DOHH2 (cell line): ENCODE measurements at regions not wholly inside any gene's neighbourhood (a gene's known extent, or its start where the extent isn't known, plus 50 kb on each side); places are given as distances from the start of the nearest gene placed in this dataset.

Experiments
- H3F3A ChIP-seq: fragments of 200-600 bp; sonication (generic), shearing (Covaris generic); 2 replicates; pipeline ENCODE4 v1.6.0; 2016; ENCODE audit warnings: antibody characterized with exemption, mild to moderate bottlenecking; ENCODE audit not compliant: control insufficient read depth, insufficient read depth
- H3K27ac ChIP-seq: fragments of 200-600 bp; sonication (generic); 2 replicates; pipeline ENCODE4 v1.5.1; 2014; ENCODE audit warnings: low read depth, mild to moderate bottlenecking, low read length, moderate library complexity
- H3K27me3 ChIP-seq: fragments of 200-600 bp; sonication (generic); 2 replicates; pipeline ENCODE4 v1.6.1; 2014; ENCODE audit warnings: mild to moderate bottlenecking, low read length, mixed read lengths; ENCODE audit not compliant: control insufficient read depth
- H3K36me3 ChIP-seq: fragments of 200-600 bp; sonication (generic); 2 replicates; pipeline ENCODE4 v1.6.1; 2014; ENCODE audit warnings: mild to moderate bottlenecking, low read length, moderate library complexity, mixed read lengths; ENCODE audit not compliant: control insufficient read depth
- H3K4me1 ChIP-seq: fragments of 200-600 bp; sonication (generic); 2 replicates; pipeline ENCODE4 v1.6.1; 2014; ENCODE audit warnings: mild to moderate bottlenecking, low read length, mixed read lengths; ENCODE audit not compliant: control insufficient read depth
- H3K4me2 ChIP-seq: fragments of 200-600 bp; sonication (generic); 2 replicates; pipeline ENCODE4 v1.6.0; 2014; ENCODE audit warnings: mild to moderate bottlenecking, low read length, moderate library complexity
- H3K4me3 ChIP-seq: fragments of 200-600 bp; sonication (generic); 2 replicates; pipeline ENCODE4 v1.5.1; 2014; ENCODE audit warnings: mild to moderate bottlenecking, low read length, mixed read lengths
- H3K79me2 ChIP-seq: fragments of 200-600 bp; sonication (generic); 2 replicates; pipeline ENCODE4 v1.6.1; 2014; ENCODE audit warnings: mild to moderate bottlenecking, low read length, mixed read lengths; ENCODE audit not compliant: control insufficient read depth
- H3K9me2 ChIP-seq: fragments of 200-600 bp; sonication (generic); replicated peaks from 2 replicates; pipeline ENCODE4 v1.6.1; 2014; ENCODE audit warnings: mild to moderate bottlenecking, low read length, mixed read lengths; ENCODE audit not compliant: control insufficient read depth
- H3K9me3 ChIP-seq: fragments of 200-600 bp; sonication (generic); 2 replicates; pipeline ENCODE4 v1.6.1; 2014; ENCODE audit warnings: antibody characterized with exemption, low read length, mixed read lengths; ENCODE audit not compliant: control insufficient read depth, insufficient read depth
- H4K20me1 ChIP-seq: fragments of 200-600 bp; sonication (generic); 2 replicates; pipeline ENCODE4 v1.6.0; 2014; ENCODE audit warnings: low read depth, mild to moderate bottlenecking, antibody characterized with exemption, low read length, moderate library complexity; ENCODE audit not compliant: control insufficient read depth, insufficient read depth
- CTCF ChIP-seq: fragments of 200-600 bp; sonication (generic); IDR thresholded peaks from one replicate; pipeline ENCODE4 v1.5.1; 2014; ENCODE audit warnings: antibody characterized with exemption, mild to moderate bottlenecking, low read depth, low read length; ENCODE audit not compliant: poor library complexity, severe bottlenecking
- EZH2phosphoT487 ChIP-seq: fragments of 200-600 bp; sonication (generic); IDR thresholded peaks from 2 replicates; pipeline ENCODE4 v1.6.1; 2017; ENCODE audit warnings: borderline replicate concordance, mild to moderate bottlenecking, antibody characterized with exemption, low read length, moderate library complexity, mixed read lengths

- H3K79me2 ChIP-seq, result no peaks in the 10 kb centered on the region
- no peaks in the 10 kb centered on the region for H3K4me1 ChIP-seq
- H3K4me2 ChIP-seq, result no peak overlapping the region
- no peak for TF ChIP-seq EZH2phosphoT487
- TF ChIP-seq CTCF, result no peak
- no peaks in the 10 kb centered on the region for H3K27me3 ChIP-seq
- no peaks in the 10 kb centered on the region for H3K9me2 ChIP-seq
- H3K27ac ChIP-seq, result no peak overlapping the region
- H3K9me3 ChIP-seq, result no peaks in the 10 kb centered on the region
- H4K20me1 ChIP-seq, result no peaks in the 10 kb centered on the region
- H3F3A ChIP-seq, result no peaks in the 10 kb centered on the region
- no peaks in the 10 kb centered on the region for H3K36me3 ChIP-seq
- H3K4me3 ChIP-seq, result no peak overlapping the region
Observed at GRCh38 chr7:46695051-46695708, 774.1 kb upstream of the IGFBP3 start.

DNA sequence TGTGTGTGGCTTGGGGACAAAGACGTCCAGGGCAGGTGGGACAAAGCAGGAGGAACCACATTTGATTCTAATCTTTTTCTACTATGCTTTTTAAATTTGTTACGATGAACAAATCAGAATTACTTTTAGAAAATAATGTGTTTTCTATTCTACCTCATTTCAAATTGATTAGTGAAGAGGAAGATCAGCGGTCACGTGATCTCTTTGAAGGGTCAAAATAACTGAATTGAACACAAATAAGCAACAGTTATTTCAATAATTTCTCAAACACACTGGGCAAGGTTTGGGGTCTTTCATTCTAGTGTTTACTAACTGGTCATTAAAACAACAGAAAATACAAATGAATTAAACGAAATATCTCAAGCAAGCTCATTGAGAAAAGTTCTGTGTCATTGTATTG lies 773.0 kb upstream of the IGFBP3 start:
- H3K9me2 ChIP-seq, result no peaks in the 10 kb centered on the region
- no peak overlapping the region for H3K4me2 ChIP-seq
- H3K4me1 ChIP-seq, result no peaks in the 10 kb centered on the region
- no peak overlapping the region for H3K27ac ChIP-seq
- no peak overlapping the region for H3K4me3 ChIP-seq
- no peaks in the 10 kb centered on the region for H3F3A ChIP-seq
- H4K20me1 ChIP-seq, result no peaks in the 10 kb centered on the region
- no peaks in the 10 kb centered on the region for H3K9me3 ChIP-seq
- no peaks in the 10 kb centered on the region for H3K27me3 ChIP-seq
- no peak for TF ChIP-seq EZH2phosphoT487
- TF ChIP-seq CTCF, result no peak
- no peaks in the 10 kb centered on the region for H3K36me3 ChIP-seq
- H3K79me2 ChIP-seq, result no peaks in the 10 kb centered on the region

- H3K9me2 ChIP-seq, result no peaks in the 10 kb centered on the region
- no peaks in the 10 kb centered on the region for H3K4me1 ChIP-seq
- H3K79me2 ChIP-seq, result no peaks in the 10 kb centered on the region
- no peaks in the 10 kb centered on the region for H3F3A ChIP-seq
- H3K27me3 ChIP-seq, result no peaks in the 10 kb centered on the region
- no peak overlapping the region for H3K4me3 ChIP-seq
- H3K4me2 ChIP-seq, result no peak overlapping the region
- H4K20me1 ChIP-seq, result no peaks in the 10 kb centered on the region
- no peaks in the 10 kb centered on the region for H3K36me3 ChIP-seq
- TF ChIP-seq EZH2phosphoT487 (no peak), CTCF (no peak)
- no peaks in the 10 kb centered on the region for H3K9me3 ChIP-seq
- H3K27ac ChIP-seq, result no peak overlapping the region
Observed at GRCh38 chr7:46687203-46687602, 766.1 kb upstream of the IGFBP3 start.
